Stimulated activated CD4-positive, alpha-beta T cell treated with anti-CD3 and anti-CD28 coated beads, Interleukin-1b, Interleukin-23, amount 100 ng/mL, for 48 hours (primary cell): ENCODE measurements at regions not wholly inside any gene's neighbourhood (a gene's known extent, or its start where the extent isn't known, plus 50 kb on each side); places are given as distances from the start of the nearest gene placed in this dataset.
"Not testable (repeated sequence)": the region's sequence is repeated elsewhere in the genome, so short reads cannot be mapped to it uniquely, and the experiment has no call there.

Source experiments
- DNase-seq: peaks from one replicate; pipeline ENCODE4 v3.0.0-alpha.2; 2020

DNA sequence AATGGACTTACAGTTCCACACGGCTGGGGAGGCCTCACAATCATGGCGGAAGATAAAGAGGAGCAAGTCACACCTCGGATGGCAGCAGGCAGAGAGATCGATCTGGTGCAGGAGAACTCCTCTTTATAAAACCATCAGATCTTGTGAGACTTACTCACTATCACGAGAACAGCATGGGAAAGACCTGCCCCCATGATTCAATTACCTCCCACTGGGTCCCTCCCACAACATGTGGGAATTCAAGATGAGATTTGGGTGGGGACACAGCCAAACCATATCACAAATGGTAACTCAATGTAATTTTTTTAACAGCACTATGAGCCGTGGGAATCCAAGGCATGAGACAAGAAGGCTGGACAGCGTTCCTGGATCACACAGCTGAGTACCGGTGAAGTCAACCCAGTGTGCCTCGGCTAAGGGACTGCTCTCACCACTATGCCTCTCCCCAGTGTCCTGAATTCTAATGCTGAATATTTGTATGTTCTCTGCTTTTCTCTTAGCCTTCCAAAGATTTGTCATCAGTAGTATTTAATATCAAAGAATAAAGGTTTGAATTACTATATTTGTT, 84.3 kb downstream of the IRS2 start:
- not testable (repeated sequence) for DNase-seq

DNA sequence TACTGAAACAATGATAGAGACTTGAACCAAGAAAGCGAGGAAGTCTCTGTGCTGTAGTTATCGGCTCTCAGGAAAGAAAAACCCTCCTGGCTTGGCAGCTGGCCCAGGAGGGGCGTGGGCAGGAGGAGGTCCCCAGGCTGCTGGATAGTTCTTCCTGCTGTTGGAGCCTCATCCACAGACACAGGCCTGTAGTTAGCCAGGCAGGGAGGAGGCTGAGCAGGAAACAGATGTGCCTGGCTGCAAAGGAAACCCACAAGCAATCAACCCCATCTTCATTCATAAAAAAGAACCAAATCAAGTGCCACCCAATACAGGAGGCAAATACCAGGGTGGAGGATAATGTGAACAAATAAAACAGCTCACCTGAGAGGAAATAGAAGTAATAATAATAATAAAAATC, 86.2 kb downstream of the IRS2 start:
- no peak for DNase-seq

DNA sequence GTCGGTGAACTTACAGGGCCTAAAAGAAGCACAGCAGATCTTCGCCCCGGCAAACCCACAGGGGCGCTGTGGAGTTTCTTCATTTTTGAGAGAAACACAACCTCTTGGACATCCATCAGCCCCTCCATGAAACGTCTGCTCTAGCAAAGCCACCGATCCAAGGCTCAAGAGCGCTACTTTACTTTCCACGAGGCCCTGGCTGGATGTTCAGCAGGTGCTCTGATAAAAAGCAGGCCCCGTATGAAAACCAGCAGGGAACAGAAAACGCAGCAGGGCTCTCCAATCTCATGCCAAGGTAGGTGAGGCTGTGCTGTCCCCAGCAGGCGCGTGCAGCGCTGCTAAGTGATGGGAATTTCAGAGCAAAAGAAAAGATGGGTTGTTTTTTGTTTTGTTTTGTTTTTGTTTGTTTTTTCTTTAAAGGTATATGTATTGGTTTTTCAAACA, 86.7 kb downstream of the IRS2 start:
- DNase-seq = no peak

DNA sequence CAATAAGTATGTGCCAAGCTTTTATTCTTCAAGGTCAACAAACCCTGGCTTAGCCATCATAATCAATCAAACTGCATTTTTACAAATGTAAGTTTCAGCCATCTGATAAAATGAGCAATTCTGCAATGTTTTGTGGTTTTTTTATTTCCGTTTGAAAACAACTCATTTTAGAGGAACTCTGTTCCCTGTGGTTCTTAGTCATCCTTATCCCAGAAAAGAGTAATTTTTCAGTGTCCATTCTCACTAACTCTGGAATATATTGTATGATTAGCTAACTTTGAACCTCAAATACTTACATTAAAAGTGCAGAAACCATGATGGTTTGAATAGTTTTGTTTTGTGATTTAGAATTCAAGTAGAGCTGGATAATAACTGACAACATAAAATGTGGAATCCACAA, 87.6 kb downstream of the IRS2 start:
- DNase-seq = no peak

DNA sequence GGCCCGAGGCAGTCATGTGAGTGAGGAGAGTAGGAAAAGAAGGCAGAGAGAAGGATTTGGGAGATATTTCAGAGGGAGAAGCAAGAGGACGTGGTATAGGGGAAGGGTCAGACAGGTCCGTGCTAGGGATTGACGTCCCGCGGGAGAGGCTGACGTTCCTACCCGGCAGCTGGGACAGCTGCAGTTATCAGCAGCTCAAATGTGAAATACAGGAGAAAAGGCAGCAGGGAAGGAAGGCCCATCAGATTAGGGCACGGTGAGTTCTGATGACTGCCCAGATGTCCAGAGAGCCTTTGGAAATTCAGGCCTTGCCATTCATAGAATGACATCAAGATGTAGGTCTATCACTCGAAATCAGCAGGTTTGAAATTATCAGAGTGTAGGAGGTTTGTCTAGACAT, 88.4 kb downstream of the IRS2 start:
- no peak for DNase-seq

DNA sequence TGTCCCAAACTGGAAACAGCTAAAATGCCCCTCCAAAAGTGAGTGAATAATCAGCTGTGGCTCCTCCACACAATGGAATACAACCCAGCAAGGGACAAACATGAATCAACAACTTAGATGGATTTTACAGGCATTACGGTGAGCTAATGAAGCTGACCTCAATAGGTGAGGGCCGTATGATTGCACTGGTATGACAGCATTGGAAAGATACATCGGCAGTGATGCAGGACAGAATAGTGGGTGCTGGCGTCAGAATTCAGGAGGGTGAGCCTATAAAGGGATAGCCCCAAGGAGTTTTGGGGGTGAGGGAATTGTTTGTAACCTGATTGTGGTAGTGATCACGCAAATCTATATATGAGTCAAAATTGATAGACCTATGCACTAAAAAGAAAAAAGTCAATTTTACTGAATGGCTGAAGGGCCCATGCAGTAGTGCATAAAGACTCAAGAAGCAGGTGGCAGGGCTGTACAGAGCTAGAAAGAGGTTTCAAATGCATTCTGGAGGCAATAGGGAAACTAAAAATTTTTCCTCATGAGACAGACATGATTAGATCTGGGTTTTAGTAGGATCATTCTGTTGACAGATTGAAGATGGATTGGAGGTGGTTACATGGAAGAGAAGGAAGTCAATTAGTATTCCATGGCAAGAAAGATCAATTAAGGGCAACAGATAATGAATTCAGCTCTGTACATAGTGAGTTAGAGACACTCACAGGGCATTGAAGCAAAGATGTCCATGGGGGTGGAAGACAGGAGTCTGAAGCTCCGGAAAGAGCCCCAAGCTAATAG, 90.8 kb downstream of the IRS2 start:
- DNase-seq = no peak

DNA sequence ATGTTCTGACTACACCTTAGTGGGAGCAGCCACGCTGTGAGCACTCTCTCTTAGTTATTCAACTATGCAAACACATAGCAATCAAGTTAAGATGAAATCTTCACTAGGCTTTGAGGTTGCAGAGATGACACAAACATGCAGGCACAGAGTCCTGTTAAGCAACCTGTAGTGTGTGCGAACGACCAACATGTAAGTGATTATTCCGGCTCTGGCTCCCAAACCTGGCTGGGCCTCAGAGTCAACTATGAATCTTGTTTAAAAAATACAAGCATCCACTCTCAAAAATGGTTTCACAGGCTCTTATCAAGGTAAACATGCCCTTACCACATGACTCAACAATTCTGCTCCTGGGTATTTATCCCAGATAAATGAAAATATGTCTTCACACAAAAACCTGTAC, 91.4 kb downstream of the IRS2 start:
- DNase-seq = no peak

DNA sequence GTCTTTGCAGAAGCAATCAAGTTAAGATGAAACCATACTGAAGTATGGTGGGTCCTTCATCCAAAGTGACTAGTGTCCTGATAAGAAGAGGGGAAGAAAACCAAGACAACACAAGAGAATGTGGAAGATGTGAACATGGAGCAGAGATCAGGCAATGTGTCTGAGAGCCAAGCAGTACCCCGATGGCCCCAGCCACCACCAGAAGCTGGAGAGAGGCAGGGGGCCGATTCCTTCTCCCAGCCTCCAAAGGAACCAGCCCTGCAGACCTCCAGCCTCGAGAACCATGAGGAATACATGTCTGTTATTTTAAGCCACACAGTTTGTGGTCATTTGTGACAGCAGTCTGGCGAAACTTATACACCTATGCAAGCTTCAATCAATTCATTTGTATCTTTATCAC, 93.2 kb downstream of the IRS2 start:
- no peak for DNase-seq

DNA sequence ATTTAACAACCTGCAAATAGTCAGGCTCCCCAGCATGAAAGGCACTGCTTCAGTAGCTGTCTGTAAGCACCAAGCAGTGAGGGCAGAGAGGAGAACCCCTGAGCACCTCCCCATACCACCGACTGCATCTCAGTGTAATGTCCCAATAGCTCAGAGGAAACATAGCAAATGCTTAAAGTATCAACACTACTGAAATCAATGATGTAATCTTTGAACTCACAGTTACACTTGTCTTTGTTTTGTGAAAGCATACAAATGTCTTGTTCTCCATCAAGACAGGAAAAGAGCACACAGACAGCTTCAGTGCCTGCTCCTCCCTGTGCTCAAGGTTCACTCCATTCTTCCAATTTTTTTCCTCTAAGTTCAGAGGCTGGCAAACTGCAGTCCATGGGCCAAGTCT, 94.7 kb downstream of the IRS2 start:
- DNase-seq = no peak

DNA sequence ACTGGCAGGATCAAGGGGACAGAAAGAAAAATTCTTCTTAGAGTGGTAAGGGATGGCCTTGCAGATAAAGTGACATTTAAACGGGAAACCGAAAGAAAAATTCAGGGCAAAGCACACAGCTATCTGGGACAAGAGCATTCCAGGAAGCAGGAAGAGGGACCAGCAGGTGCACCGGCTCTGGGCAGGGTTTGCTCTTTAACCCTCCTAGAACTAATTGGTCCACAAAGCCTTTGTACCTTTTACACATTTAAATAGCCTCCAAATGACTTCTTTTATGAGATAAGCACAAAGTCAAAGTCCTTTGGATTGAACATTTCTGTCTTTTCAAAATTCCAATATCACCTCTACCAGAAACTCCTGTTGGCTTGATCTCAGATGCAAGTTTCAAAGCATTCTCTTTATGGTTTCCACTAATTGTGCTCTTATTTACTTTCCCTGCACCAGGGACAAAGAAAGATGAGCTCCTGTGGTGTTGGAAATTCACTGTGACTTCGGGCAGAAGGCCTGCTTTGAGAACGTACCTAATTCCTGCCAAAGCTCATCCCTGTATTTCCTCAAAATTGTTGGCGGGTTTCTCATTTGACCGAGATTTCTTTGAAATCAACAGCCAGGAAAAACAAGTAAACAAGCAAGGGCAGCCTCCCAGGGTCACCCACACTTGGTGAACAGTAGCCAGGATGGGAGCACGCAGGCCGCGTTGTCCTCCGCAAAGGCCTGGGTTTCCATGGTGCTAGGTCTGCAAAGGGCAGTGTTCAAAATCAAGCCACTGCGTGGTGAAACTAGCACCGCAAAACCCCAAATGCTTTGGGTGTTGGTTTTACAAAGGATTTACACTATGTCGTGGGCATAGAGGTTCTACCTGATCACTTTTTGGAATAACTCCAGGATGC, 98.6 kb downstream of the IRS2 start:
- no peak for DNase-seq

DNA sequence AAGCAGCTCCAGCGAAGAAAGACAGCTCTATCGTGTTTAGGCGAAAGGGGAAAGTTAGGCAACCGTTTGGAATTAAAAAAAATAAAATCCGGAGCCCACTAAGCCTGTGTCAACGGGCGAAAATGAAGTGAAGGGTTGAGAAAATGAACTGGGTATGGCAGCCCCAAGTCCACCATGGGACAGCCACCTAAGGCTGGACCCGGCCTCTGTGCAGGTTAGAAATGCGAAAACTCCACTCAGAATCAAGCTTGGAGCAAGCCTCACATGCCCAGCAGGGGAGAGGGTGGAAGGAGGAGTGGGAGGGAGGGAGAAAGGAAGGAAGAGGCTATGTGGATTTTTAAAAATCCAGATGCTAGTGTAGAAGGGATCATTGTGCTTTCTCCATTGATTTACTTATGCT, 101.2 kb downstream of the IRS2 start:
- DNase-seq = no peak

DNA sequence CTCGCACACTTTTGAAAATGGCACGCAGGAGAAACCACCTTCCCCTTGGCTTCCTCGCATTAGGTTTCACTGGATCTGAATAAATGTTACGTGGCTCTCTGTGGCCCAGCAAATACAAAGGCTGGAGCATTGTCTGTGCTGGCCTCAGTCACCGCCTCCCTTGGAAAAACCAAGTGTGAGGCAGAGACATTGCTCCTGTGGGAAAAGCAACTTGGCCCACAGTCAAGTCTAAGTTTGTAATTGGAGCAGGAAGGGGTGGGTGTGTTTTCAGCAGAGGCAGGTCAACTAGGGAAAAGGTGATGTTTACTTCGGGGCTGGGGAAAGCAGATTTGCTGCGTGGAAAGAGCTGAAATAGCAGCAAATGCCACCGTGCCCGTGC, 101.6 kb downstream of the IRS2 start:
- no peak for DNase-seq

DNA sequence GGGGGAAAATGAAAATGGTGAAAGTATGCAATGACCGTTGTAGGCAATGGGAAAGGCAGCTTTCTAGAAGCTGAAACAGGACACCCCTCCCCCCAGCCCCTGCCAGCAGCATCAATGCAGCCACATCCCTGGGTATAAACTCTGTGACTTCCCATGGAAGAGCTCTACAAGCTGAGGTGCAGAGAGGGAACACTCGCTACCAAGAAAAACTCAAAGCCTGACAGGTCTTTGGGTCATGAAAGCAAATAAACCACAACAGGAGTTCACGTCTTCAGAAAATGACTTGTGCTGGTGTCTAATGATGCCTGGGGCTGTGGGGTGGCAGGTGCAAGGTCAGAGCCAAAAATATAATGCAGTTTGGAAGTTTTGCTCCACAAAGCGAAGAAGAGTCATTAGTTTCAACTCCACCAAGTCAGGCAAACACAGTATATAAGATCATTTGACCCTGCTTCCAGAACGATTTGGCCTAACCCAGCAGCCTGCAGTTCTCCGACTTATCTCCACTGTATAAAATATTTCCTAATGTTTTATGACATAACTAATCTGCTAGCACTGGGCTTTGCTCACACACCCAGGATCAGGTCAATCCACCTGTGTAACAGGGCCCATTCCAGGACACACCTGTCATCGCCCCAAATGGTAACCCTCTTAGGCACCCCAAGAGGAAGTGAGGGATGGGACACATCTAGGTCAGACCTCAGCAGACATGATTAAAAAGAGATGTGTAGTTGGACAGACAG, 102.1 kb downstream of the IRS2 start:
- no peak for DNase-seq

DNA sequence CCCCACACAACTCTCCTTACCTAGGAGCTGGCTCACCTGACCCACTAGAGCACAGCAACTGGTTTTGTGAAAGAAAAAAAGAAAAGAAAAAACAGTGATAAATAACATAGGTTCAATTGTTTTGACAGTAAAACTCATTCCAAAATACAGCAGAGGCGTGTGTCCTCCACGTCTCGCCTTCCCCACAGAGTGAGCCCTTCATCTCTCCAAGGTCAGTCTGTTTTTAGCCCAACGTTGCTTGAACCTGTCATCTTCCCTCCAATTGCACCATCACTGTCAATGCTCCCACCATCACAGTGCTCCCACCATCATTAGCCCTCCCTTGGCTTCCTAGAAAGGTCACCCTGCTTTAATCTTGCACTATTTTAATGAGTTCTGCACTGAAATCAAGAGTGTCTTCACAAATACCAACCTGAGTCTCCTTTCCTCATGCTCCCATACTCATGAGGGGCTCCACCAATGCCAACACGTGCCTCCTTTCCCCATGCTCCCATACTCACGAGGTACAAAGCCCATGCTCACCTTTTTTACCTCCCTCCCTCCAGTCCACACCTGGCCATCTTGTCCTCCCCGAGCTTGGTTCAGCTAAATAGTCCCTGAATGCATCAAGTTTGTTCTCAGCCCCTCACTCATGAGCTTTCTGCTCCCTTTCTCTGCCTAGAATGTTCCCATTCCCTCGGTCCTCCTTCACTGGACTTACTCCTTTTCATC, 103.7 kb downstream of the IRS2 start:
- DNase-seq = no peak

DNA sequence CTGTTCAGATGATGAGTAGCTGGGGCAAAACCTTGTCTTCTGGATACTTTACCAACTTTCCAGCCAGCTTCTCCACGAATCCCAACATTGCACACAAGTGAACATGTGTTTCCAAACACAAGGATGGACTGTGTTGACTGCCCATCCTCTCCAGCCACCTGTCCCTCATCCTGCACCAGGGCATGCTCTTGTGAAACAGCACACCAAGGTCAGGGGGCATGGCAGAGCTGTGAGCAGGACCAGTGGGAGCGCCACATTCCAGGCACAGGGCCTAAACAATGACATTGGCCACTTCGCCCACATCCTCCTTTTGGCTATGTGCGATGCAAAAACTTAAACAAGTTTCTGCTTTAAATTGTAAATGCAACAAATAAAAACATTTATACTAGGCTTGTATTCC, 105.5 kb downstream of the IRS2 start:
- no peak for DNase-seq

DNA sequence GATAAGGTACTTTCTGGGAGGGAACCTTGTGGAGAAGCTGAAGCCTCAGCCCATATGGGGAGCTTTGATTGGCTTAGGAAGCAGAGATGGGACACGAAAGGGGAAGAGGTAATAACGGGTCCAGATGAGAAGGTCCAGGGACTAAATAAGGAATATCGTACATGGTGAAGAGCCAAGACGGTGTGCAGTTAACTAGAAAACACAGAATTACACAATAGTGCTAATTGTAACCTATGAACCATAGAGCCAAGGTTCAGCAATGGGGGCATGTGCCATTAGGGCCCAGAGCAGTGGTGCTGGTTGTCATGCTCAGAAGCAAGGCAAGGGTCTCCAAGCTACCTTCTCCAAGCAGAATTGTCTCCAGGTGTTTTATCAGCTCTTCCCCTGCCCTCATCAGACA, 106.1 kb downstream of the IRS2 start:
- DNase-seq = no peak

DNA sequence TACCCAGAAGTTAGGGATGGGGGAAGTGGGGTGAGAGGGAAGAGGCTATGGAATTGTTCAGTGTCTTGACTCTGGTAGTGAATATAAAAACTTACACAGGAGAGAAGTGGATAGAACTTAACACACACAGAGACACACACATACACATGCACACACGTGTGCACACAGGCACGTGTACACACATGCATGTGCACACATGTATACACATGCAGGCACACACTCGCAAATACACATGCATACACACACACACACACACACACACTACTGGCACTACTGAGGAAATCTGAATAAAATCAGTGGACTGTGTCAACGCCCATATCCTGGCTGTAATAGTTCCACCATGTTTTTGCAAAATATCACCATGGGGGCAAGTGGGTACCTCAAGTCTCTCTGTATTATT, 107.9 kb downstream of the IRS2 start:
- no peak for DNase-seq

DNA sequence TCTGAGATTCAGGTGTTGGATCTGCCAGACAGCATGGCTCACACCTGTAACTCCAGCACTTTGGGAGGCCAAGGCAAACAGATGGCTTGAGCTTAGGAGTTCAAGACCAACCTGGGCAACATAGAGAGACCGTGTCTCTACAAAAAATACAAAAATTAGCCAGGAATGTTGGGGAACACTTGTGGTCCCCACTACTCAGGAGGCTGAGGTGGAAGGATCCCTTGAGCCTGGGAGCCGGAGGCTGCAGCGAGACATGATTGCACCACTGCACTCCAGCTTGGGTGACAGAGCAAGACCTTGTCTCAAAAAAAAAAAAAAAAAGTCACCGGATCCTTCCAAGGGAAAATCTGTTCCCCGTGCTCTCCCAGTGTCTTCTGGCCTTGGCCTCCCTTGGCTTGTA, 109.2 kb downstream of the IRS2 start:
- DNase-seq = no peak

DNA sequence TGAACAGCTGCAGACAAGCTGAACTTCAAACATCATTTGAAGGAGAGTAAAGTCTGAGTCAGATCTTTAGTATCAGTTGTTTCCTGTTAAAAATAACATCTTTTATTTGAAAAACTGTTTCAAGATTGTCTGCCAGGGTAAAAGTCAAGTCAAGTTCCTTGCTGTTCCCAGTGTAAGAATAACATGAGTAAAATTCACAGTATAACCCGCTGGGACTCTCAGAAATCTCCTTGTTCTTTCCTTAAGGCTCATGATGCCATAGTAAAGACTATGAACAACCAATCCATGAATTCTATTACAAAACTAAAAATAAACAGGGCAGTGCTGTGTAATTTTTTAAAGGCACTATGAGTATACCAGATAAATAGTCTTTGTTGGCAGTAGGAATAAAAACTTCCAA, 112.9 kb downstream of the IRS2 start:
- DNase-seq = no peak

DNA sequence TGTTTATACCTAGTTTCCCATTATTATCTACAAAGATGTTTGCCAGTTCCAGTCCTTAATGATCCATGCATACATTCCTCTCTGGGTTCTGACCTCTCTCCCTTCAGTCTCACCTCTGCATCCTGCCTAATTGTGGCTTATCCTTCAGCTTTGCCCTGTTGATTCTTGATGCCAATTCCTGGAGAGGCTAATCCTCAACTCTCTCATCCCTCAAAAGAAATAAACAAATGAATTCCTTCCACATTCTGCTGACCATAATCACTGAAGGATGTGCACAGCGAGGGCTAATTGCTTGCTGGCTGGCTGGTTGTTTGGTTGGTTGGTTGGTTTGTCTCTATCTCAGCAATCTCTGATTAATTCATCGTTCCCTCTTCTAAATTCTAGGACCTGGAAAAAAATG, 113.8 kb downstream of the IRS2 start:
- DNase-seq = no peak

DNA sequence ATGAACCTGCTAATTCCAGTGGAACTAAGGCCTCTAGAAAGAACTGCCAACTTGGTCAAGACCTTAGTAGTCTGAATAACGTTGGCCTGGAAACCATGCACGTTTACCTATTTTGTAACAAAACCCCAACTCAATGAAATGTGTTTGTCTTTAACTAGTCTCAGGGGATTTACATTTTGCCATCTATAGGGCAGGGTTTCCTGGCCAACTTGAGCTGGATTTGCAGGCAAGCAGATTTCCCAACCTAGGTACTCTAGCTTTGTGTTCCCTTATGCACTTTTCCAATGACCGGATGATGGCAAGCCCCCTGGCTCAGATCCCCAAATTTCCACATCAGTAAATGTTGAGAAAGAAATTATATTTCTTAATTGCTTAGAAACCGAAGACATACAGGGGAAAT, 114.5 kb downstream of the IRS2 start:
- DNase-seq = no peak

DNA sequence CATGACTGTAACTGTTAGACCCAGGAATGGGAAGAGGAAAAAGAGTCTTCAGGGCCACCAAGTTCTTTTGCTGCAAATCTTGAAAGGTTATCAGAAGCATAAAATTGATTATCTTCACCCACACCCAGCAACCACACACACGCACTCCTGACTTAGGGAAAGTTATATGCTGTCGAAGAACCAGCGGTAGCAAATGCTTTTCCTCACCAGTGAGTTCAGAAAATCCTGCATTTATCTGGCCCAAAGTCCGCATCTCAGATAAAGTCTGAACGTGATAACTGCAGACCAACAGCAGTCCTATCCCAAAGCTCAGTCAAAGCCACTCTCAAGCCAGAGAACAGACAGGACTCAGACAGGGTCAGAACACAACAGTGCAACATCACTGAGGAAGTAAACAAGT, 115.6 kb downstream of the IRS2 start:
- DNase-seq = no peak

DNA sequence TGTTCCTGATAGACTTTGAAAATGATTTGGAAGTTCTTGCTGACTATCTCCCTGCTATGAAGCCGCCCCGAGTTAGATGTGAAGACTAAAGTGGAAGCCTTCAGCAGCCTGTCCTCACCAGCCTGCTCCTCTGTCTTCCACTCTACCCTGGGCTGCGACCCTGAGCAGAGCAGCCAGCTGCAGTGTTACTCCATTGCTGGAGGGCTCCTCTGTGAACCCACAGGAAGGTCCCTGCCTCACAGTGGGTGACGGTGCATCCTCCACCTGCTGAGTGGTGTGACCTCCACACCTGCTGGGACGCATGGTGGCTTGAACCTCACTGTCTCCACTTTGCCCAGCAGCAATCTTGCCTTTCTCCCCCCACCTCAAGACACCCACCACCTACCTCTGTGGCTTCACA, 116.4 kb downstream of the IRS2 start:
- no peak for DNase-seq
